ENCODE measurements at regions not wholly inside any gene's neighbourhood (a gene's known extent, or its start where the extent isn't known, plus 50 kb on each side); places are given as distances from the start of the nearest gene placed in this dataset.

GRCh38 chr21:29477941-29478340 is 179.2 kb downstream of the BACH1 start:
- DNase-seq (ENCODE audit: low read depth, low spot score) (no peak), ATAC-seq (no peak), FAIRE-seq (no peak)
- in situ Hi-C loops (cut with MboI), result no loop called here
- Histone ChIP-seq H3K36me3 (ENCODE audit: control insufficient read depth in 2 of 2, insufficient read depth in 2 of 2, low read length in 1 of 2) (no peaks in the 10 kb centered on the region), H3K9ac (ENCODE audit: control insufficient read depth, insufficient read depth, low read length) (no peak overlapping the region), H2AFZ (ENCODE audit: control insufficient read depth, low read depth, low read length) (no peak overlapping the region), H3K79me2 (ENCODE audit: control insufficient read depth, insufficient read depth, low read length) (no peaks in the 10 kb centered on the region), H3K4me3 (no peak overlapping the region), H3K27ac (ENCODE audit: control insufficient read depth, insufficient read depth) (no peak overlapping the region), H3K27me3 (replicated peaks in 1 of 2; ENCODE audit: control insufficient read depth in 2 of 2, insufficient read depth in 2 of 2, low read length in 1 of 2) (no peaks in the 10 kb centered on the region), H3K9me3 (replicated peaks; ENCODE audit: control insufficient read depth, insufficient read depth, low read length) (no peaks in the 10 kb centered on the region; the same call in 2 of the 3 replicates), H3K4me2 (ENCODE audit: control insufficient read depth, insufficient read depth) (no peak overlapping the region), H3K4me1 (ENCODE audit: control insufficient read depth, insufficient read depth, low read length) (no peaks in the 10 kb centered on the region), H4K20me1 (ENCODE audit: control insufficient read depth, insufficient read depth) (no peaks in the 10 kb centered on the region)
- TF ChIP-seq HDAC6 (IDR thresholded peaks at IDR 0.05; ENCODE audit: unreplicated experiment) (no peak), STAT3 (IDR thresholded peaks at IDR 0.05; ENCODE audit: low read depth, low read length) (no peak), NR2C1 (IDR thresholded peaks at IDR 0.05) (no peak), CREB1 (IDR thresholded peaks at IDR 0.05; ENCODE audit: low read depth) (no peak), POLR2A (IDR thresholded peaks at IDR 0.05; ENCODE audit: low read depth, low read length) (no peak), MTA3 (IDR thresholded peaks at IDR 0.05; ENCODE audit: borderline replicate concordance, low read length) (no peak), NKRF (conservative IDR thresholded peaks at IDR 0.05) (no peak), POLR2AphosphoS5 (IDR thresholded peaks at IDR 0.05; ENCODE audit: low read length) (no peak), ZSCAN29 (IDR thresholded peaks at IDR 0.05) (no peak), MYC (IDR thresholded peaks at IDR 0.05; ENCODE audit: insufficient read depth, insufficient read length, insufficient replicate concordance, low read length, severe bottlenecking) (no peak), IKZF1 (conservative IDR thresholded peaks at IDR 0.05) (no peak), ZNF217 (IDR thresholded peaks at IDR 0.05) (no peak)
- CTCF ChIA-PET, result interaction anchor here (0.6 to 6.5 kb wide), 10 partner anchors 10 to 410 kb away, joined by 3 to 45 read pairs (median 4); no protein-coding TSS in a partner anchor
- intact Hi-C loops (cut with micrococcal nuclease; ENCODE audit: unreplicated experiment), result loop anchor here (10.0 kb wide), 1 partner anchor 383 kb away; no protein-coding TSS in a partner anchor
- BruUV-seq (replicated peaks), result no TSS peak
- RAD21 ChIA-PET (ENCODE audit: unreplicated experiment), result interaction anchor here (1.4 kb wide), 1 partner anchor 26 kb away, joined by 4 read pairs; no protein-coding TSS in a partner anchor
- POLR2A ChIA-PET, result no interaction called here
- SMC1A ChIA-PET (ENCODE audit: uncharacterized antibody, unreplicated experiment), result interaction anchor here (1.5 to 2.5 kb wide), 2 partner anchors 62 to 371 kb away, joined by 4 to 13 read pairs; no protein-coding TSS in a partner anchor
- 79% methylated on average over 5 of the region's 5 CpGs for WGBS (ENCODE audit: insufficient coverage, insufficient replicate concordance, low lambda C conversion rate, missing lambda C conversion rate)
